Prostate gland (tissue), 2 donors: ENCODE measurements at regions not wholly inside any gene's neighbourhood (a gene's known extent, or its start where the extent isn't known, plus 50 kb on each side); places are given as distances from the start of the nearest gene placed in this dataset.

ENCODE experiments used
- CTCF ChIP-seq, 4 experiments: fragments of 200-600 bp in 2 of 4; fragments of 450-650 bp in 2 of 4; sonication (generic) in 2 of 4; IDR thresholded peaks; 1 replicate in 3 of 4; 2 replicates in 1 of 4; pipeline ENCODE4 v1.5.1; 2016 to 2019; ENCODE audit warnings: antibody characterized with exemption in 4 of 4, mild to moderate bottlenecking in 2 of 4, moderate library complexity in 2 of 4
- POLR2A ChIP-seq: fragments of 450-650 bp; IDR thresholded peaks from one replicate; pipeline ENCODE4 v1.6.1; 2016; ENCODE audit warnings: antibody characterized with exemption, mild to moderate bottlenecking

GRCh38 chr4:179543771-179544170 lies 2101.5 kb upstream of the AGA start:
- TF ChIP-seq CTCF (IDR thresholded peaks at IDR 0.05) (no peak), POLR2A (no peak)
